NB4 (cell line): ENCODE measurements at regions not wholly inside any gene's neighbourhood (a gene's known extent, or its start where the extent isn't known, plus 50 kb on each side); places are given as distances from the start of the nearest gene placed in this dataset.
"Not testable (repeated sequence)": the region's sequence is repeated elsewhere in the genome, so short reads cannot be mapped to it uniquely, and the experiment has no call there.

Experiments
- DNase-seq: peaks from one replicate; pipeline ENCODE4 v3.0.0; 2010; ENCODE audit warnings: low read depth
- H3K4me3 ChIP-seq: one replicate; pipeline ENCODE4 v1.5.1; 2011; ENCODE audit warnings: mild to moderate bottlenecking, low read depth, low read length, moderate library complexity
- CTCF ChIP-seq: IDR thresholded peaks from one replicate; pipeline ENCODE4 v1.5.1; 2012; ENCODE audit warnings: low read depth, low read length
- MAX ChIP-seq: IDR thresholded peaks from 2 replicates; pipeline ENCODE4 v1.6.1; 2011; ENCODE audit warnings: low read depth, low read length
- MYC ChIP-seq: IDR thresholded peaks from 2 replicates; pipeline ENCODE4 v1.6.1; 2011; ENCODE audit warnings: low read depth, low read length
- POLR2A ChIP-seq: IDR thresholded peaks from 2 replicates; pipeline ENCODE4 v1.6.1; 2011; ENCODE audit warnings: mild to moderate bottlenecking; ENCODE audit not compliant: insufficient read length; ENCODE audit errors: extremely low read depth

- no peak for DNase-seq
- TF ChIP-seq MYC = no peak
- no peak for TF ChIP-seq CTCF
- no peak for TF ChIP-seq MAX
- no peak for TF ChIP-seq POLR2A
- no peak overlapping the region for H3K4me3 ChIP-seq
These were observed 100.5 kb downstream of the TFAP2A start for GRCh38 chr6:10314163-10314955.

- H3K4me3 ChIP-seq = no peak overlapping the region
- no peak for DNase-seq
- TF ChIP-seq MYC (no peak), MAX (no peak), POLR2A (no peak), CTCF (no peak)
These were observed 101.1 kb downstream of the TFAP2A start for GRCh38 chr6:10313799-10314162.

- DNase-seq = no peak
- H3K4me3 ChIP-seq = no peak overlapping the region
- TF ChIP-seq POLR2A = no peak
- no peak for TF ChIP-seq MYC
- TF ChIP-seq MAX = no peak
- TF ChIP-seq CTCF = no peak
These were observed 102.4 kb downstream of the TFAP2A start for GRCh38 chr6:10312445-10312844.

- H3K4me3 ChIP-seq, DNase-seq: not testable (repeated sequence)
These were observed 103.1 kb downstream of the TFAP2A start for GRCh38 chr6:10311546-10312405.

GRCh38 chr6:10310826-10311225 lies 104.0 kb downstream of the TFAP2A start:
- no peak for DNase-seq
- TF ChIP-seq POLR2A (no peak), CTCF (no peak)
- no peak overlapping the region for H3K4me3 ChIP-seq

GRCh38 chr6:10310330-10310653 lies 104.6 kb downstream of the TFAP2A start:
- TF ChIP-seq MAX = no peak
- no peak for TF ChIP-seq MYC
- TF ChIP-seq POLR2A = no peak
- TF ChIP-seq CTCF = no peak
- DNase-seq = no peak
- no peak overlapping the region for H3K4me3 ChIP-seq
